ENCODE measurements at regions not wholly inside any gene's neighbourhood (a gene's known extent, or its start where the extent isn't known, plus 50 kb on each side); places are given as distances from the start of the nearest gene placed in this dataset.

DNA sequence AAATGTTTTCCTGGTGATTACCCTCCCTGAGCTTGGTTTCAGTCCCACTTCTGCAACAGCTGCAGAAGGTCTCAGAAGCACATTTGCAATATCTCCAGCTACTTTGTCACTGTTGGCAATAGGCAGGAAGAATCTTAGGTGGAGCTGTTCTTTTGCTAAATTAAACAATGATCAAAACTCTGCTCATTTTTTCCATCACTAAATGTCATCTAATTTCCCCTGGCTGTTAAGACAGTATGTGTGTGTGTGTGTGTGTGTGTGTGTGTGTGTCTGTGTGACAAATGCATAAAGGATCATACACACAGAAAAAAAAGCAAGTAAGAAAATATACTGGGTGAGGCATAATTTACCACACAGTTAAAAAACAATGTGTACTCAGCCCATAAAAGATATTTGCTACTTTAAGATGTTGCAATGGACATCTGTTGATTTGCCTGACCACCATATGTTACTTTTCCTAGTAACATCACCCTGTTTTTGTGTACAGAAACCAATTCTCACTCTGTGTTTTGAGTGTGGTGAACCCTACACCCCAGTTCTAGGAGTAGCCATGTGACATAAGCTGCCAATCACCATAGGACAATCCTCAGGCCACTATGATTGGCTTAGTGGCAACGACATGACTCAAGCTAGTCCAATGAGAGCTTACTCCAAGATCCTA lies 572.6 kb upstream of the CLINT1 start:
- TF ChIP-seq, protein P1, sequence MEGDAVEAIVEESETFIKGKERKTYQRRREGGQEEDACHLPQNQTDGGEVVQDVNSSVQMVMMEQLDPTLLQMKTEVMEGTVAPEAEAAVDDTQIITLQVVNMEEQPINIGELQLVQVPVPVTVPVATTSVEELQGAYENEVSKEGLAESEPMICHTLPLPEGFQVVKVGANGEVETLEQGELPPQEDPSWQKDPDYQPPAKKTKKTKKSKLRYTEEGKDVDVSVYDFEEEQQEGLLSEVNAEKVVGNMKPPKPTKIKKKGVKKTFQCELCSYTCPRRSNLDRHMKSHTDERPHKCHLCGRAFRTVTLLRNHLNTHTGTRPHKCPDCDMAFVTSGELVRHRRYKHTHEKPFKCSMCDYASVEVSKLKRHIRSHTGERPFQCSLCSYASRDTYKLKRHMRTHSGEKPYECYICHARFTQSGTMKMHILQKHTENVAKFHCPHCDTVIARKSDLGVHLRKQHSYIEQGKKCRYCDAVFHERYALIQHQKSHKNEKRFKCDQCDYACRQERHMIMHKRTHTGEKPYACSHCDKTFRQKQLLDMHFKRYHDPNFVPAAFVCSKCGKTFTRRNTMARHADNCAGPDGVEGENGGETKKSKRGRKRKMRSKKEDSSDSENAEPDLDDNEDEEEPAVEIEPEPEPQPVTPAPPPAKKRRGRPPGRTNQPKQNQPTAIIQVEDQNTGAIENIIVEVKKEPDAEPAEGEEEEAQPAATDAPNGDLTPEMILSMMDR (IDR thresholded peaks at IDR 0.05): no peak
- Histone ChIP-seq H3K36me3 (no peaks in the 10 kb centered on the region), H3K27ac (peak overlapping the region; percentile 61 to 73), H3K9me3 (peaks cover 0 to 6% of the 10 kb centered on the region in 2 donors), H3K4me1 (peaks cover 0 to 5% of the 10 kb centered on the region in 2 donors), H3K4me3 (no peak overlapping the region), H3K27me3 (no peaks in the 10 kb centered on the region)
- DNase-seq (ENCODE audit: low spot score): no peak

DNA sequence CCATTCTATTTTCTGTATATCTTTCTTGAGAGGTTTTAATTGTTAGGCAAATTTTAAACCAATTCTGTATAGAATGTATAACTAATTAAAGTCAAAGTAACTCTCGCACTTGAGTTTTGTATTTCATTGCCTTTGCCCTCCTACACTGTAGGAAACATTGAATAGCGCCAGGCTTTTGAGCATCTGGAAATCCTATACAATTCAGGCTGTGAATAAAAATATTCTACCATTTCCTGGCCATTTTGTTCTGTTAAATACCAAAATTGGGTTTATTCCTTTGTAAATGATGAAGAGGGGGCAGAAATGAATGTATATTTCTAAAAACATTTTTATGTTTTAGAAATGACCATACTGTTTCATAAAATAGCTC lies 571.8 kb upstream of the CLINT1 start:
- peaks cover 0 to 5% of the 10 kb centered on the region in 2 donors for H3K4me1 ChIP-seq
- no peak overlapping the region for H3K4me3 ChIP-seq
- no peaks in the 10 kb centered on the region for H3K27me3 ChIP-seq
- no peak for DNase-seq (ENCODE audit: low spot score)
- TF ChIP-seq, protein P1 (IDR thresholded peaks at IDR 0.05): no peak
- H3K27ac ChIP-seq: peak overlapping the region; percentile 61 to 73
- H3K36me3 ChIP-seq: no peaks in the 10 kb centered on the region
- peaks cover 0 to 6% of the 10 kb centered on the region in 2 donors for H3K9me3 ChIP-seq

DNA sequence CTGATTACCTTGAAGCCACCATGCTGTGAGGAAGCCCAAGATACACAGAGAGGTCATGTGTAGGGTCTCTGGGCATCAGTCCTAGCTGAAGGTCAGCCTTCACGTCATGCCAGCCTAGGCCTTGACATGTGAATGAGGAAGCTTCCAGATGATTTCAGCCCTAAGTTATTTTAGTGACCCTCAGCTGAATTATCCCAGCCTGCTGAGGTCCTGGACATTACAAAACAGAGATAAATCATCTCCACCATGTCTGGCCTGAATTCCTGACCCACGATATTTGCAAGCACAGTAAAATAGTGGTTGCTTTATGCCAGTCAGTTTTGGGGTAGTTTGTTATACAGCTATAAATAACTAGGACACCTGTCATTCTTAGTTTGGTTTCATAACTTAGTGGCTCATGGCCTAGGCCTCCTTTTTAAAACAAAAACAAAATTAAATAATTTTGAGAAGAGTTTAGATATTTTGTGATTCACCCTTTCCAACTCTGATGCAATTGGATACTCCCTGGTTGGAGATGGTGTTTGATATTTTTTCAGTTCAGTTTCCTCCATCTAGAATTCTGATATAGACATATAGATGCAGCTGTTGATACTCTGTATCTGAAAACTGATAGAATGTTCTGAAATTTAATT lies 571.3 kb upstream of the CLINT1 start:
- peaks cover 0 to 6% of the 10 kb centered on the region in 2 donors for H3K9me3 ChIP-seq
- TF ChIP-seq, protein P1 (IDR thresholded peaks at IDR 0.05): no peak
- no peaks in the 10 kb centered on the region for H3K36me3 ChIP-seq
- no peak for DNase-seq (ENCODE audit: low spot score)
- peak overlapping the region; percentile 29 to 73 for H3K27ac ChIP-seq
- H3K4me3 ChIP-seq: no peak overlapping the region
- H3K4me1 ChIP-seq: peaks cover 0 to 5% of the 10 kb centered on the region in 2 donors
- no peaks in the 10 kb centered on the region for H3K27me3 ChIP-seq

DNA sequence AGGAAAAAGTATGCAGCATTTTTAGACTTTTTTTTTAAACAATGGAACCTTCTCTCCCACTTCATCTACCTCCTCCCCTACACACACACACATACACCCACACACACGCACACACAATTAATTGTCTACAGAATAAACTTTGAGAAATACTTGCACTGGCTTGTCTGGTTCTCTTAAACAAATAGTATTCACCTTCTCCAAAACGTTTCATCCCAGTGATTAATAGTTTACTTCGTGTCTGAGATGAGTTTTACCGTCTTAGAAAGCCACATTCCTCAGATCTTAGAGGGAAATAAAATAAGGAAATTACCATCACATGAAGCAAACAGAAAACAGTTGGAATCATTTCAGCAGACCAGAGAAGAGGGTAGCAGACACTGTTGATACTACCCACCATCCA lies 570.6 kb upstream of the CLINT1 start:
- H3K27me3 ChIP-seq: no peaks in the 10 kb centered on the region
- H3K4me1 ChIP-seq: peaks cover 0 to 5% of the 10 kb centered on the region in 2 donors
- H3K36me3 ChIP-seq: no peaks in the 10 kb centered on the region
- peaks cover 0 to 6% of the 10 kb centered on the region in 2 donors for H3K9me3 ChIP-seq
- TF ChIP-seq, protein P1 (IDR thresholded peaks at IDR 0.05): no peak
- no peak for DNase-seq (ENCODE audit: low spot score)
- peak overlapping the region in 1 of 2 donors; percentile 73 for H3K27ac ChIP-seq
- H3K4me3 ChIP-seq: no peak overlapping the region

DNA sequence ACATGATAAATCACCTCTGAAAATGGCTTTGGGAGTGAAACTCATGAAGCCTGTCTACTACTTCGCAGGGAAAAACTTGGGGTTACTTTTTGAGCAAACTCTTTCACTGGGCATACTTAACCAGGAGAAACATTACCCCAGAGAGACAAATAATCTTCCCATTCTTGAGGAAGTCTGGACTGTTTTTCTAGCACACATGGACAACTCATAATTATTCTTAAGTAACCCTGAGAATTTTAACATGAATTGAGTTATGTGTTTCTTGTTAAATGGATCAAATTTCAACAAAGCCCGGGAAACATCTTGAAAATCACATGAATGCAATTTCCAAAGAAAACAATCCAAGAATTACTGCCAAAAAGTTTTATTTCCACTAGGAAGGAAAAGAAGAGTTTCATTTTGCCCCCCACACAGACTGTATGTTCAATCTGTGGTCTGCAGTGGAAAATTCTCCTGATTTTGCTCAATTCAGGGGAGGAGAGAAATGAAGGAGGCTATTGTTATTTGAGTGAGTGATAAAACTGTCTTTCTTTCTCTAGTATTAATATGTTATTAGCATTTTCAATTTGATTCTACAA lies 564.8 kb upstream of the CLINT1 start:
- no peaks in the 10 kb centered on the region for H3K36me3 ChIP-seq
- H3K27ac ChIP-seq: peak overlapping the region in 1 of 2 donors; percentile 46
- DNase-seq (ENCODE audit: low spot score): no peak
- TF ChIP-seq, protein P1 (IDR thresholded peaks at IDR 0.05): no peak
- H3K4me1 ChIP-seq: peaks cover 0 to 22% of the 10 kb centered on the region in 2 donors
- peaks cover 0 to 5% of the 10 kb centered on the region in 2 donors for H3K9me3 ChIP-seq
- H3K4me3 ChIP-seq: no peak overlapping the region
- H3K27me3 ChIP-seq: no peaks in the 10 kb centered on the region
